HG02885 (cell line): ENCODE measurements at regions not wholly inside any gene's neighbourhood (a gene's known extent, or its start where the extent isn't known, plus 50 kb on each side); places are given as distances from the start of the nearest gene placed in this dataset.

Experiments used
- ATAC-seq: cut with Tn5 transposase; IDR thresholded peaks from one replicate; pipeline ENCODE4 v1.9.1; 2021; ENCODE audit warnings: mild to moderate bottlenecking; ENCODE audit not compliant: unreplicated experiment, poor library complexity

- no peak for ATAC-seq
Measured at GRCh38 chr2:217331523-217332416, 471.9 kb upstream of the TNP1 start.

- no peak for ATAC-seq
Measured at GRCh38 chr2:217330647-217331046, 470.8 kb upstream of the TNP1 start.

GRCh38 chr2:217329023-217329431 lies 469.2 kb upstream of the TNP1 start:
- no peak for ATAC-seq

GRCh38 chr2:217328622-217328978 lies 468.7 kb upstream of the TNP1 start:
- no peak for ATAC-seq

GRCh38 chr2:217327953-217328621 lies 468.2 kb upstream of the TNP1 start:
- no peak for ATAC-seq

- no peak for ATAC-seq
Measured at GRCh38 chr2:217326238-217327022, 466.6 kb upstream of the TNP1 start.

GRCh38 chr2:217325816-217326215 lies 466.0 kb upstream of the TNP1 start:
- no peak for ATAC-seq

GRCh38 chr2:217325251-217325650 lies 465.4 kb upstream of the TNP1 start:
- no peak for ATAC-seq

GRCh38 chr2:217316743-217317142 lies 456.9 kb upstream of the TNP1 start:
- ATAC-seq, result peak; percentile 80

GRCh38 chr2:217314021-217314460 lies 454.2 kb upstream of the TNP1 start:
- ATAC-seq, result no peak

- no peak for ATAC-seq
Measured at GRCh38 chr2:217313386-217313785, 453.5 kb upstream of the TNP1 start.

GRCh38 chr2:217309056-217309455 lies 449.2 kb upstream of the TNP1 start:
- no peak for ATAC-seq

- ATAC-seq, result no peak
Measured at GRCh38 chr2:217307023-217307422, 447.2 kb upstream of the TNP1 start.

GRCh38 chr2:217305882-217306281 lies 446.0 kb upstream of the TNP1 start:
- ATAC-seq, result no peak

GRCh38 chr2:217304582-217304981 lies 444.7 kb upstream of the TNP1 start:
- no peak for ATAC-seq

GRCh38 chr2:217302856-217303255 lies 443.0 kb upstream of the TNP1 start:
- ATAC-seq, result no peak

- ATAC-seq, result no peak
Measured at GRCh38 chr2:217301142-217301925, 441.5 kb upstream of the TNP1 start.

GRCh38 chr2:217299590-217299989 lies 439.7 kb upstream of the TNP1 start:
- no peak for ATAC-seq

- no peak for ATAC-seq
Measured at GRCh38 chr2:217297096-217297495, 437.2 kb upstream of the TNP1 start.

GRCh38 chr2:217294818-217295217 lies 435.0 kb upstream of the TNP1 start:
- ATAC-seq, result no peak
